Daoy (cell line): ENCODE measurements at regions not wholly inside any gene's neighbourhood (a gene's known extent, or its start where the extent isn't known, plus 50 kb on each side); places are given as distances from the start of the nearest gene placed in this dataset.

Experiments used
- DNase-seq: peaks from one replicate; pipeline ENCODE4 v3.0.0-alpha.2; 2015; ENCODE audit warnings: low read depth

DNA sequence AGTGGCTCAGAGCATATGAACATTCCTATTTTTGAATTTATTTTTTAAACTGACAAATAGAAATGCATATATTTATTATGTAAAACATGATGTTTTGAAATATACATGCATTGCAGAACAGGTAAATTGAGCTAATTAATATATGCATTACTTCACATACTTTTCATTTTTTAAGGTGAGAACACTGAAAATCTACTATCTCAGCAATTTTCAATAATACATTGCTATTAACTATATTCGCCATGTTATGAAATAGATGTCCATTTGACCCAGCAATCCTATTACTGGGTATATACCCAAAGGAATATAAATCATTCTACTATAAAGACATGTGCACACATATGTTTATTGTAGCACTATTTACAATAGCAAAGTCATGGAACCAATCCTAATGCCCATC lies 717.7 kb upstream of the PIK3C3 start:
- DNase-seq: no peak

DNA sequence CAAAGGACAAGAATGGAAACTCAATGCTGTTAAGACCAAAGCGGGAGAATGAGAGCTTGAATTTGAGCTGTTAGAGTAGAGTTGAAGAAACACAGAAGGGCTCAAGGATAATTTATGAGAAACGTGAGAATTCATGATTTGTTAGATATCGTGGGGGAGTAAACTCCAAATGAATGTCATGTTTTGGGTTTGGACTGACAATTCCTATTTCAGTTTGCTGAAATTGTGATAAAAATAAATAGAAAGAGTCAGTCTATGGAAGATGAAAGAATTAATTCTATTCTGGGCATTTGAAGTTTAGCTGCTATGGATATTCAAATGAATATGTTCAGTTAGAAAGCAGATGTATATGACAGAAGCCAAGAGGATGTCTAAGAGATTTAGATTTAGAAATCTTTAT lies 723.4 kb upstream of the PIK3C3 start:
- no peak for DNase-seq

DNA sequence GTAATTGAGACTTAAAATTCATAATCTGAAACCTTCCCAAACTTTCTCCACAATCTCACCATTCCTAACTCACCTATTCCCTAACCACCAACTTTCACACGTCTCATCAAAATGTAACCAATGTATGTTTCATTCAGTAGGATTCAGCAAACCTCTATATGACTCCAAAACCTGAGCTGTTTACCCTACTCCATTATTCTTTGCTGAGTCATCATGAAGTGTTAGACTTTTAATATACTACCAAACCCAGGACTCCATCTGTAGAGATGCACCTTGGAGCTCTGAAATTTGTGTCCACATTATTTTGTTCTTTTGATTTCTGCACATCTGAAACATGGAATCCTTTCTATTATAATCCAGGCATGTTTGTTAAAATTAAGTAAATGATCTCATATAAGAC lies 727.0 kb upstream of the PIK3C3 start:
- no peak for DNase-seq

GRCh38 chr18:41226911-41227310 lies 728.1 kb upstream of the PIK3C3 start:
- DNase-seq: no peak

DNA sequence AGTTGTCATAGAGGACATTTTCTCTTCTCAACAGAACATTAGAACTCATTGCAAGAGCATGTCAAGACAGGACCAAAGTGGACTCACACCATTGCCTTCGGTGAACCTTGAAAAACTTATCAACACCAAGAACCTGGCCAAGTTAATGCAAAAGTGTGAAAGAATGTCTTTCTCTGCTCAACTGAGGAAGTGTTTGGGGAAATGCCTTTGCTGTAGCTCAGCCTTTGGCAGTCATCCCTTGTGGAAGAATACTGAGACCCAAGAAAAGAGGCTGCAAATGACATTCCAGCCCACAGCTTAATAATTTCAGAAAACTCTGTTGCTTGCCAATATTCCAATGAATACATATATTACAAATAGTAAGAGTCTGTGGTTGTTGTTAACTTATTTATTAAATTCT lies 728.8 kb upstream of the PIK3C3 start:
- DNase-seq: no peak

DNA sequence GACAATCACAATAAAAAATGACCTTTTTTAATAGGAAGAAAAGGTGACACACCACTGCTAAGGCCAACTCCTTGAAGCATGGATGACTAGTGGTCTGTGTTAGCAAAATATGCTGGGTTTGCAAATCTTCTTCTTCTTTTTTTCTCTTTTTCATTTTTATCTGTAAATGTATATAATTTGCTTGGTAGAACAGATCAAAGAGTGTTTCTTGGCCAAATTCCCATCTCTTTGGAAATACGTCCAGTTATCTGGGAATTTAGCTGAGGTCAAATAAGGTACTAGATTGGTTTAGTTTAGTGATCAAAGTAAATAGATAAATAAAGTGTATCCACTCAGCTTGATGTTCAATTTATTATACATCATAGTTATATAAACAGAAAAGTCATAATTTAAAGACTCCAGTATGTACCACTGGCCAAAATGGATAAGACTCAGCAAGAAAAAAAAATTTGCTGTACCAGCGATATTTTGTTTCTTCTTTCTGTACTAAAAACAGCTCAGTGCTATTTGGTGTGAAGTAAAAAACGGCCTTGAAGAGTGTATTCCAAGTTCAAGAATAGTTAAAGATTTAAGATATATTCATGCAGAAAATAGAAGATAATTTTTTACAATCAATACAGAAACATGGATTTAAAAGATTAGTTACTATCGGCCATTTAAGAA lies 738.6 kb upstream of the PIK3C3 start:
- no peak for DNase-seq

DNA sequence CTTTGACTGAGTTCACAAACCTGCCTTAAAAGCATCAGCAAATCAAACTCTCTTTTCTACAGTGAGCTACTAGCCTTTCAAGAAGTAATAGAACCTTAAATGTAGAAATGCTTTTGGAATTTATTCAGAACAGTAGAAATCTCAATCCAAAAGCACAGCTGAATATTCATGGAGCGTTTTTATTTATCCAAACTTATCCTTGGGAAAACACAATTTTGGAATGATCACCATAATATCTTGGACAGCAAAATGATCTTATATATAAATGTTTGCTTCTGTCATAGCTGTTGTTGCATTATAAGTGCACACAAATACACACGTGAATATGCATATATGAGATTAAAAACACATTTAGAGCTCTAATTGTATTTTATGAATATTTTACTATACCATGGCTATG lies 747.3 kb upstream of the PIK3C3 start:
- DNase-seq: no peak

GRCh38 chr18:41206341-41206830 lies 748.6 kb upstream of the PIK3C3 start:
- no peak for DNase-seq

- no peak for DNase-seq
These were observed 755.8 kb upstream of the PIK3C3 start for GRCh38 chr18:41199212-41199611.

DNA sequence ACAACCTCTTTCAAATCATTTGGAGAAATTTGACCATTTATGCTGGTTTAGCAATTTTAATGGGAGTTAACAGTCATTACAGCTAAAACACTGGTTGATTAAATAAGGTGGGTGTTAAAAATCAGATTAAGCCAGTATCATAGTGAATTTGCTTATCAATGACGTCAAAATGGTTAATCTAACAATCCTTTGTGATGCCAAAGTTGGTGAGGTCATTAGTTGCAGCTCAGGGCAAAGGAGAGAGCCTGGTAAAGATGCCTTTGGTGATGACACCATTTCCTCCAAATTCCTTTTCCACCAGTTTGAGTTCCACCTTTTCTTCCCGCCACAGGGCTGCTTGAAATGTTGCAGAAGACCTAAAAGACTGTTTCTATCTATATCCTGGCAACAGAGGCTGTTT lies 757.1 kb upstream of the PIK3C3 start:
- no peak for DNase-seq

DNA sequence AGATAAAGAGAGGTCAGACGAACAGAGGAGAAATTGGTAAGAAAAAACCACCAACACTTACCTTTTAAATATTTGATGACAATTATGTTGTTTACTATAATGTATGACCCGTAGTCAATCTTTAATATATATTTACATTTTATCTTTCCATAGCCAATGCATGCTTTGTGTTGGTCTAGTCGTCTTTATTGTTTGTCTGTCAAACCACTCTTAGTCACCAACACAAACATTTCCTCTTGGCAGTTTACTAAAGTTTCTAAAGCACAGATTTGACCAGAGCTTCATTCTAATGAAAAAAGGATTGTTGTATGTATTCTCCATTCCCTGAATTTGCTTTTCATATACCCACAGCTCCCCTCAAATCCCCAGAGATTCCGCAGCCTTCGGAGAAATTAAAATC lies 784.7 kb upstream of the PIK3C3 start:
- no peak for DNase-seq

- DNase-seq: no peak
These were observed 789.4 kb upstream of the PIK3C3 start for GRCh38 chr18:41165625-41166024.

GRCh38 chr18:41162781-41163180 lies 792.3 kb upstream of the PIK3C3 start:
- no peak for DNase-seq

GRCh38 chr18:41162191-41162590 lies 792.8 kb upstream of the PIK3C3 start:
- no peak for DNase-seq

DNA sequence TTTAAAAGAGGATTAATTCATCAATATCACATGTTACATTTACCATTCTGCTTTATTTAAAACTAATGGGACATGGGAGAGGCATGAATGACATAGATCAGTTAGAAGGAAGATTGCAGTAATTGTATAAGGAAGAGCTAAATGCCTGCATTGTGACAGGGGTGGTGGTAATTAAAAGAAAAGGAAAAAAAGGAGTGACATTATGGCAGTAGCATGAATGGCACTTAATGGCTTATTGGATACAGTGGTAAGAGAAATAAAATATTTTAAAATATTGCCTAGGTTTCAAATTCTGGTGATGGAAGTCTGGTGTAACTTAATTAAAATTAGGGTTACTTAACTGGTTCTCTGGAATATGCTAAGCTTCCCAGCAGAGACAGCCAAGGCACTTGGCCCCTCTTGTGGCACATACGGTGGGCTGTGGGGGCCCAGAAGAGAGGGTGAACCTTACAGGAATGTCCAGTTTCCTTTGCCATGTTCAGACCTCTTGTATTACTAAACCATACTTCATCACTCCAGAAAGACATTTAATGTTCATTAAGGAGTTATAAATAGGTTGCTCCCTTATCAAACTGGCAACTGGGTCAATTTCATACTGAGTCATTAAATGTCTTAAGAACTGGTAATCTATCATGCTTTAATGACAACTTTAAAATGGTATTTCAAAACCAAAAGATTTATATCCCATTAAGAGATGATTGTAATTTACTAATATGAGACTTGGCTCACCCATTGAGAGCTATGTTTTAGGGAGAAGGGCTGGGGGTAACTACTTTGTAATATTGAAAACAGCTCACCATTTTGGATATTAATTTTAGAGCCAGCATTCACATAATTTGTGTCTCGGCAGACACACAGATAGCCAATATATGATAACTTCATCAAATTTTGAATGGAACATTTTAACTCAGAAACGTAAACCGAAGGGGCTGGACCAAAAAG lies 798.9 kb upstream of the PIK3C3 start:
- no peak for DNase-seq

GRCh38 chr18:41155025-41155424 lies 800.0 kb upstream of the PIK3C3 start:
- no peak for DNase-seq

GRCh38 chr18:41153871-41154270 lies 801.2 kb upstream of the PIK3C3 start:
- no peak for DNase-seq

GRCh38 chr18:41150316-41150715 lies 804.7 kb upstream of the PIK3C3 start:
- DNase-seq: no peak

DNA sequence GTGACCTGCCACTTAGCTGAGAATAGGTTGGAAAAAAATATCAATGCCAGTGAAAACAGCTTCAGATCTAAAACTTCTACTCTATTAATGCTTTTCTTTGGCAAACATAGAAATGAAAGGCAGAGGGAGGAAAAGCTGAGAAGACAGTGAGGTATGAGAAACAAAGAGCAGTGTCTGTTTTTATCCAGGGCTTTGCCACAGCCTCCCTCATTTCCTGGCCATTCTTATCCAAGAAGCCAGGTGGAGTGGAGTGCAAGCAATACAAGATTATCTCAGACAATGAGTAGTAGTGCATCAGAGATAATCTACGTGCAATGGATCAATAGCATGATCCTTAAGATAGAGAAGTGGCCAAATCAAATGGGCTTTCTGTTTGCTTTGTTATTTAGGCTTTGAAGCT lies 808.7 kb upstream of the PIK3C3 start:
- DNase-seq: no peak

GRCh38 chr18:41145516-41145915 lies 809.5 kb upstream of the PIK3C3 start:
- DNase-seq: no peak

DNA sequence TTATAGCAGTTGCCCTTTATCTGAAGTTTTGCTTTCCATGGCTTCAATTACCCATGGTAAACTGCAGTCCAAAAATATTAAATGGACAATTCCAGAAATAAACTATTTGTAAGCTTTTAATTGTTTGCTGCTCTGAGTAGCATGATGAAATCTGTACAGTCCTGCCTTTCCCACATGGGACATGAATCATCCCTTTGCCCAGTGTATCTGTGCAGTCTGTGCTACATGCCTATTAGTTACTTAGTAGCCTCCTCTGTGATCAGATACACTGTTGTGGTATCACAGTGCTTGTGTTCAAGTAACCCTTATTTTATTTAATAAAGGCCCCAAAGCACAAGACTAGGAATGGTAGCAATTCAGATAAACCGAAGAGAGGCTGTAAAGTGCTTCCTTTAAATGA lies 810.6 kb upstream of the PIK3C3 start:
- no peak for DNase-seq

GRCh38 chr18:41140506-41140905 lies 814.5 kb upstream of the PIK3C3 start:
- no peak for DNase-seq

- no peak for DNase-seq
These were observed 819.9 kb upstream of the PIK3C3 start for GRCh38 chr18:41135146-41135545.
